Neural progenitor cell (in vitro differentiated cells): ENCODE measurements at regions not wholly inside any gene's neighbourhood (a gene's known extent, or its start where the extent isn't known, plus 50 kb on each side); places are given as distances from the start of the nearest gene placed in this dataset.

Source experiments
- DNase-seq: peaks from one replicate; pipeline ENCODE4 v3.0.0-alpha.2; 2016; ENCODE audit warnings: low spot score
- H2AFZ ChIP-seq: fragments of 200-600 bp; sonication (generic); replicated peaks from 2 replicates; pipeline ENCODE4 v1.6.1; 2016; ENCODE audit warnings: antibody characterized with exemption
- H3F3A ChIP-seq: fragments of 200-600 bp; sonication (generic); 2 replicates; pipeline ENCODE4 v1.6.1; 2016; ENCODE audit warnings: antibody characterized with exemption, low read depth
- H3K27ac ChIP-seq: fragments of 200-600 bp; sonication (generic); 2 replicates; pipeline ENCODE4 v1.5.1; 2016; ENCODE audit warnings: mild to moderate bottlenecking
- H3K27me3 ChIP-seq: fragments of 200-600 bp; sonication (generic); 2 replicates; pipeline ENCODE4 v1.6.1; 2016; ENCODE audit warnings: mild to moderate bottlenecking, moderate library complexity
- H3K36me3 ChIP-seq: fragments of 200-600 bp; sonication (generic); 2 replicates; pipeline ENCODE4 v1.5.1; 2016
- H3K4me1 ChIP-seq: fragments of 200-600 bp; sonication (generic); 2 replicates; pipeline ENCODE4 v1.6.1; 2016; ENCODE audit warnings: mixed run types
- H3K4me2 ChIP-seq: fragments of 200-600 bp; sonication (generic); 2 replicates; pipeline ENCODE4 v1.6.1; 2016
- H3K4me3 ChIP-seq: fragments of 200-600 bp; sonication (generic); 2 replicates; pipeline ENCODE4 v1.5.1; 2016
- H3K79me2 ChIP-seq: fragments of 200-600 bp; sonication (generic); 2 replicates; pipeline ENCODE4 v1.6.1; 2016; ENCODE audit warnings: low read depth
- H3K9ac ChIP-seq: fragments of 200-600 bp; sonication (generic); 2 replicates; pipeline ENCODE4 v1.6.1; 2016
- H3K9me3 ChIP-seq: fragments of 200-600 bp; sonication (generic); 2 replicates; pipeline ENCODE4 v1.5.1; 2016; ENCODE audit warnings: low read depth
- H4K20me1 ChIP-seq: fragments of 200-600 bp; sonication (generic); 2 replicates; pipeline ENCODE4 v1.6.1; 2016; ENCODE audit warnings: low read depth
- H3K27ac Mint-ChIP-seq: 3 replicates; pipeline ENCODE4 v1.8.0; 2021; ENCODE audit warnings: mixed read lengths
- H3K27me3 Mint-ChIP-seq: 2 replicates; pipeline ENCODE4 v1.8.0; 2022; ENCODE audit warnings: low read depth, mild to moderate bottlenecking, inconsistent platforms, moderate library complexity, mixed read lengths; ENCODE audit not compliant: insufficient read depth
- H3K36me3 Mint-ChIP-seq: 3 replicates; pipeline ENCODE4 v1.8.0; 2021; ENCODE audit warnings: mixed read lengths
- H3K4me1 Mint-ChIP-seq: 3 replicates; pipeline ENCODE4 v1.8.0; 2021; ENCODE audit warnings: mixed read lengths
- H3K4me3 Mint-ChIP-seq: 3 replicates; pipeline ENCODE4 v1.8.0; 2021; ENCODE audit warnings: mild to moderate bottlenecking, moderate library complexity, mixed read lengths
- H3K9me3 Mint-ChIP-seq: 3 replicates; pipeline ENCODE4 v1.8.0; 2020; ENCODE audit warnings: mixed read lengths
- EZH2 ChIP-seq: fragments of 200-600 bp; sonication (generic); IDR thresholded peaks from 2 replicates; pipeline ENCODE4 v1.6.1; 2017; ENCODE audit warnings: antibody characterized with exemption, mild to moderate bottlenecking, moderate library complexity
- EZH2phosphoT487 ChIP-seq: fragments of 200-600 bp; sonication (generic); IDR thresholded peaks from 2 replicates; pipeline ENCODE4 v1.6.1; 2017; ENCODE audit warnings: antibody characterized with exemption
- TF ChIP-seq, protein P1 (sequence below): fragments of 200-600 bp; sonication (generic); IDR thresholded peaks from 2 replicates; pipeline ENCODE4 v1.5.1; 2017; ENCODE audit warnings: antibody characterized with exemption, mild to moderate bottlenecking

DNA sequence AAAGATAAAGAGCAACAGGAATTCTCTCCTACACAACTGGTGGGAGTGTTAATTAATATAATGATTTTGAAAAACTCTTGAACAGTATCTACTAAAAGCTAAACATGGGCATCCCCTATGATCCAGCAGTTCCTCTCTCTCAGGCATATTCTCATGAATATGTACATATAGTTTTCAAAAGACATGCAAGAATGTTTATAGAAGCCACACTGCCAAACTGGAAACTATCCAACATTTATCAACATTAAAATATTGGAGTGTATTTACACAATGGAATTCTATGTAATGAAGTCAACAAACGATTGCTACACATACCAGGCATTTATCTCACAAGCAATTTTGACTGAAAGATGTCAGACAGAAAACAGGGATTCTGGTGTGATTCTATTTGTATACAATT, 404.5 kb upstream of the ANKRD30A start:
- H3F3A ChIP-seq: peaks cover 3% of the 10 kb centered on the region
- Mint-ChIP-seq H3K27ac (no peak overlapping the region), H3K4me1 (peaks cover 9% of the 10 kb centered on the region), H3K9me3 (peaks cover 8% of the 10 kb centered on the region), H3K27me3 (no peaks in the 10 kb centered on the region), H3K36me3 (no peaks in the 10 kb centered on the region), H3K4me3 (no peak overlapping the region)
- H3K9me3 ChIP-seq: no peaks in the 10 kb centered on the region
- H4K20me1 ChIP-seq: no peaks in the 10 kb centered on the region
- no peaks in the 10 kb centered on the region for H3K27me3 ChIP-seq
- H3K9ac ChIP-seq: no peak overlapping the region
- H3K4me3 ChIP-seq: no peak overlapping the region
- H2AFZ ChIP-seq: no peak overlapping the region
- TF ChIP-seq EZH2 (no peak), EZH2phosphoT487 (no peak)
- TF ChIP-seq, protein P1, sequence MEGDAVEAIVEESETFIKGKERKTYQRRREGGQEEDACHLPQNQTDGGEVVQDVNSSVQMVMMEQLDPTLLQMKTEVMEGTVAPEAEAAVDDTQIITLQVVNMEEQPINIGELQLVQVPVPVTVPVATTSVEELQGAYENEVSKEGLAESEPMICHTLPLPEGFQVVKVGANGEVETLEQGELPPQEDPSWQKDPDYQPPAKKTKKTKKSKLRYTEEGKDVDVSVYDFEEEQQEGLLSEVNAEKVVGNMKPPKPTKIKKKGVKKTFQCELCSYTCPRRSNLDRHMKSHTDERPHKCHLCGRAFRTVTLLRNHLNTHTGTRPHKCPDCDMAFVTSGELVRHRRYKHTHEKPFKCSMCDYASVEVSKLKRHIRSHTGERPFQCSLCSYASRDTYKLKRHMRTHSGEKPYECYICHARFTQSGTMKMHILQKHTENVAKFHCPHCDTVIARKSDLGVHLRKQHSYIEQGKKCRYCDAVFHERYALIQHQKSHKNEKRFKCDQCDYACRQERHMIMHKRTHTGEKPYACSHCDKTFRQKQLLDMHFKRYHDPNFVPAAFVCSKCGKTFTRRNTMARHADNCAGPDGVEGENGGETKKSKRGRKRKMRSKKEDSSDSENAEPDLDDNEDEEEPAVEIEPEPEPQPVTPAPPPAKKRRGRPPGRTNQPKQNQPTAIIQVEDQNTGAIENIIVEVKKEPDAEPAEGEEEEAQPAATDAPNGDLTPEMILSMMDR: no peak
- DNase-seq: no peak
- H3K4me2 ChIP-seq: no peak overlapping the region
- no peaks in the 10 kb centered on the region for H3K36me3 ChIP-seq
- no peak overlapping the region for H3K27ac ChIP-seq
- H3K79me2 ChIP-seq: no peaks in the 10 kb centered on the region
- H3K4me1 ChIP-seq: peaks cover 11% of the 10 kb centered on the region

DNA sequence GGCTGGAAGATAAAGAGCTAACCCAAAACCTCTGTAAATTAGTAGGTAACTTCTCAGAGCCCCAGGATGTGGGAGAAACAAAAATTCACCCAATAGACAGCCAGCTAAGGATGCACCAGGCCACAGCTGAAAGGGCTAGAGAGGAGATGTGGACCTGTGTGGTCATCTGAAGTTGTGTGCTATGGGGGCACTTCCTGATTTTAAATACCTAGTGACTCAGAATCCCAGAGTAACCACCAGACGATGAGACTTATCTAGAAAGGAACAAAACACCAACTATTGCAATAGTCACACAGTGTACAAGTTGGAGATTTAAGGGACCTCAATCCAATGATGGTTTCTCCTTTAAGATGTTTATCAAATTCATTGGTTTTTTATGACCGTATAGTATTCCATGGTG, 408.3 kb upstream of the ANKRD30A start:
- Mint-ChIP-seq H3K4me3 (no peak overlapping the region), H3K36me3 (no peaks in the 10 kb centered on the region), H3K9me3 (peaks cover 6% of the 10 kb centered on the region), H3K27me3 (peaks cover 2% of the 10 kb centered on the region), H3K27ac (no peak overlapping the region), H3K4me1 (no peaks in the 10 kb centered on the region)
- Histone ChIP-seq H3F3A (no peaks in the 10 kb centered on the region), H2AFZ (no peak overlapping the region), H3K4me3 (no peak overlapping the region), H3K27ac (no peak overlapping the region), H3K4me1 (no peaks in the 10 kb centered on the region), H4K20me1 (no peaks in the 10 kb centered on the region), H3K9ac (no peak overlapping the region), H3K79me2 (no peaks in the 10 kb centered on the region), H3K9me3 (no peaks in the 10 kb centered on the region), H3K27me3 (no peaks in the 10 kb centered on the region), H3K4me2 (no peak overlapping the region), H3K36me3 (no peaks in the 10 kb centered on the region)
- no peak for DNase-seq
- TF ChIP-seq EZH2phosphoT487: no peak
- TF ChIP-seq, protein P1: no peak
- no peak for TF ChIP-seq EZH2

DNA sequence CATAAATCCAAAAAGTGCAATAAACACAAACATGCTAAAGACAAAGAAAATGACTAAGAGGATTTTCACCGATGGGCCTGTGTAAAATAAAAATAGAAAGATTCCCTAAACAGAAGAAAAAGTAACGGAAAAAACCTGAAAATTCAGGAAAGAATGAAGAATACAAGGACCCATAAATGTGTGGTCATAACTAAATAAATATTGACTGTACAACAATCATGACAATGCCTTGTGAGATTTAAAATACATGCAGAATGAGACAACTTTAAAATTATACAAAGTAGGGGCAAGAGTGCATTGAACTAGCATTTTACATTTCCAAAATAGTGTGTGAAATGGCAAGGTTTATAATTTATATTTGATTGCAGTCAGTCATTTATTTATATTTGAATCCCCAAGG, 409.1 kb upstream of the ANKRD30A start:
- Mint-ChIP-seq H3K9me3 (peaks cover 6% of the 10 kb centered on the region), H3K4me3 (no peak overlapping the region), H3K4me1 (no peaks in the 10 kb centered on the region), H3K27ac (no peak overlapping the region), H3K36me3 (no peaks in the 10 kb centered on the region), H3K27me3 (peaks cover 2% of the 10 kb centered on the region)
- Histone ChIP-seq H2AFZ (no peak overlapping the region), H3K4me2 (no peak overlapping the region), H3K36me3 (no peaks in the 10 kb centered on the region), H3K27me3 (no peaks in the 10 kb centered on the region), H4K20me1 (no peaks in the 10 kb centered on the region), H3K9me3 (no peaks in the 10 kb centered on the region), H3K27ac (no peak overlapping the region), H3F3A (no peaks in the 10 kb centered on the region), H3K79me2 (no peaks in the 10 kb centered on the region), H3K9ac (no peak overlapping the region), H3K4me3 (no peak overlapping the region), H3K4me1 (no peaks in the 10 kb centered on the region)
- no peak for TF ChIP-seq EZH2
- TF ChIP-seq EZH2phosphoT487: no peak
- TF ChIP-seq, protein P1: no peak
- no peak for DNase-seq

DNA sequence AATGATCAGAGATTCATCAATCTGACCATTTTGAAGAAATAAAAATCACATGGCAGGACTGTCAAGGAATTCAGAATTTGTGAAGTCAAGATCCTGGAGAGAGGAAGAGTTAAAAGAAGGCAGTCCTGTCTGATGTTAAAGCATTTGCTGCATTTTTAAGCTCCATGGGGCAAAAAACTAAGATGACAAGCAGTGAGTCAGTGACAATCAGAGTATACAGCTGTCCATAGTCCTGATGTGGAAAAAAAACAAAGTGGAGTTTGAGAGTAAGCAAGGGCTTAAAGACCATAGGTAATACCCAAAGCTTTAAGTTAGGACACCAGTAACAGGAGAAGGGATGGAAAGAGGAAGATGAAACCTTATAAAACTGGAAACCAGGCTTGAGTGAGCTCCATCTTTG, 412.7 kb upstream of the ANKRD30A start:
- Histone ChIP-seq H3K4me2 (no peak overlapping the region), H3K79me2 (no peaks in the 10 kb centered on the region), H3K4me1 (no peaks in the 10 kb centered on the region), H3K27ac (no peak overlapping the region), H3K9ac (no peak overlapping the region), H3F3A (no peaks in the 10 kb centered on the region), H3K36me3 (no peaks in the 10 kb centered on the region), H3K27me3 (no peaks in the 10 kb centered on the region), H4K20me1 (no peaks in the 10 kb centered on the region), H3K4me3 (no peak overlapping the region), H3K9me3 (no peaks in the 10 kb centered on the region), H2AFZ (no peak overlapping the region)
- Mint-ChIP-seq H3K9me3 (peaks cover 3% of the 10 kb centered on the region), H3K4me1 (no peaks in the 10 kb centered on the region), H3K27me3 (peaks cover 2% of the 10 kb centered on the region), H3K27ac (no peak overlapping the region), H3K4me3 (no peak overlapping the region), H3K36me3 (no peaks in the 10 kb centered on the region)
- TF ChIP-seq EZH2: no peak
- TF ChIP-seq EZH2phosphoT487: no peak
- TF ChIP-seq, protein P1: no peak
- no peak for DNase-seq
